GM23338 (cell line): ENCODE measurements at regions not wholly inside any gene's neighbourhood (a gene's known extent, or its start where the extent isn't known, plus 50 kb on each side); places are given as distances from the start of the nearest gene placed in this dataset.

ENCODE experiments used
- ATAC-seq: fragments of 200-7000 bp; cut with Tn5 transposase; 3 replicates; pipeline ENCODE4 v1.9.1; 2020
- DNase-seq: peaks from one replicate; pipeline ENCODE4 v3.0.0-alpha.2; 2015; ENCODE audit warnings: low spot score
- H2AFZ ChIP-seq: fragments of 200-600 bp; sonication (generic); 2 replicates; pipeline ENCODE4 v1.8.0; 2016; ENCODE audit warnings: antibody characterized with exemption, mild to moderate bottlenecking, moderate library complexity
- H3F3A ChIP-seq: fragments of 200-600 bp; sonication (generic); replicated peaks from 2 replicates; pipeline ENCODE4 v1.8.0; 2017; ENCODE audit warnings: antibody characterized with exemption, mixed run types, low read depth
- H3K27ac ChIP-seq: fragments of 200-600 bp; sonication (generic); 2 replicates; pipeline ENCODE4 v1.6.1; 2016; ENCODE audit warnings: low read depth
- H3K27me3 ChIP-seq: fragments of 200-600 bp; sonication (generic); 2 replicates; pipeline ENCODE4 v1.8.0; 2016; ENCODE audit warnings: mild to moderate bottlenecking, mixed run types, moderate library complexity; ENCODE audit not compliant: insufficient read depth
- H3K36me3 ChIP-seq: fragments of 200-600 bp; sonication (generic); 2 replicates; pipeline ENCODE4 v1.8.0; 2016; ENCODE audit warnings: mild to moderate bottlenecking; ENCODE audit not compliant: insufficient read depth
- H3K4me1 ChIP-seq: fragments of 200-600 bp; sonication (generic); 2 replicates; pipeline ENCODE4 v1.8.0; 2016; ENCODE audit warnings: mild to moderate bottlenecking, moderate library complexity; ENCODE audit not compliant: insufficient read depth
- H3K4me2 ChIP-seq: fragments of 200-600 bp; sonication (generic); 2 replicates; pipeline ENCODE4 v1.7.1; 2017; ENCODE audit warnings: mixed run types
- H3K4me3 ChIP-seq: fragments of 200-600 bp; sonication (generic); 2 replicates; pipeline ENCODE4 v1.6.1; 2016; ENCODE audit warnings: mixed run types
- H3K79me2 ChIP-seq: fragments of 200-600 bp; sonication (generic); replicated peaks from 2 replicates; pipeline ENCODE4 v1.8.0; 2017; ENCODE audit warnings: mild to moderate bottlenecking; ENCODE audit not compliant: insufficient read depth
- H3K9me2 ChIP-seq: fragments of 200-600 bp; sonication (generic); 2 replicates; pipeline ENCODE4 v1.8.0; 2017; ENCODE audit not compliant: insufficient read depth
- H4K20me1 ChIP-seq: fragments of 200-600 bp; sonication (generic); replicated peaks from 2 replicates; pipeline ENCODE4 v1.8.0; 2017; ENCODE audit warnings: mild to moderate bottlenecking; ENCODE audit not compliant: insufficient read depth
- H3K27ac Mint-ChIP-seq: 2 replicates; pipeline ENCODE4 v1.8.0; 2020; ENCODE audit warnings: inconsistent platforms, mild to moderate bottlenecking, moderate library complexity, mixed read lengths
- H3K27me3 Mint-ChIP-seq: 3 replicates; pipeline ENCODE4 v1.8.0; 2022; ENCODE audit warnings: low read depth, mild to moderate bottlenecking, moderate library complexity, mixed read lengths, inconsistent platforms; ENCODE audit not compliant: insufficient read depth, poor library complexity
- H3K36me3 Mint-ChIP-seq: 3 replicates; pipeline ENCODE4 v1.8.0; 2021; ENCODE audit warnings: low read depth, mild to moderate bottlenecking, inconsistent platforms, moderate library complexity, mixed read lengths
- H3K4me1 Mint-ChIP-seq: 3 replicates; pipeline ENCODE4 v1.8.0; 2020; ENCODE audit warnings: mild to moderate bottlenecking, inconsistent platforms, mixed read lengths
- H3K4me3 Mint-ChIP-seq: 3 replicates; pipeline ENCODE4 v1.8.0; 2021; ENCODE audit warnings: moderate library complexity, mild to moderate bottlenecking, inconsistent platforms, mixed read lengths
- H3K9me3 Mint-ChIP-seq: 3 replicates; pipeline ENCODE4 v1.8.0; 2020; ENCODE audit warnings: moderate library complexity, mild to moderate bottlenecking, inconsistent platforms, mixed read lengths
- EZH2phosphoT487 ChIP-seq: fragments of 200-600 bp; sonication (generic); IDR thresholded peaks from one replicate; pipeline ENCODE4 v1.8.1; 2018; ENCODE audit warnings: antibody characterized with exemption; ENCODE audit not compliant: unreplicated experiment
- NANOG ChIP-seq: IDR thresholded peaks from 2 replicates; pipeline ENCODE4 v1.6.1; 2016; ENCODE audit warnings: antibody characterized with exemption, borderline replicate concordance
- POLR2AphosphoS5 ChIP-seq: IDR thresholded peaks from 2 replicates; pipeline ENCODE4 v1.6.1; 2016; ENCODE audit warnings: antibody characterized with exemption, low read depth
- TF ChIP-seq, protein P1 (sequence below), 2 experiments: fragments of 200-600 bp in 1 of 2; sonication (generic) in 1 of 2; conservative IDR thresholded peaks; 2 replicates each; pipeline versions ENCODE4 v1.5.1 to v1.6.1; 2016 to 2017; ENCODE audit warnings: antibody characterized with exemption in 2 of 2, low read depth in 2 of 2, mild to moderate bottlenecking in 2 of 2, moderate library complexity in 1 of 2
- TF ChIP-seq, protein P2 (sequence below): fragments of 250-450 bp; sonication (Bioruptor Pico); IDR thresholded peaks from 2 replicates; pipeline ENCODE4 v1.5.0; 2020; ENCODE audit warnings: mild to moderate bottlenecking, moderate library complexity

- TF ChIP-seq, protein P1, sequence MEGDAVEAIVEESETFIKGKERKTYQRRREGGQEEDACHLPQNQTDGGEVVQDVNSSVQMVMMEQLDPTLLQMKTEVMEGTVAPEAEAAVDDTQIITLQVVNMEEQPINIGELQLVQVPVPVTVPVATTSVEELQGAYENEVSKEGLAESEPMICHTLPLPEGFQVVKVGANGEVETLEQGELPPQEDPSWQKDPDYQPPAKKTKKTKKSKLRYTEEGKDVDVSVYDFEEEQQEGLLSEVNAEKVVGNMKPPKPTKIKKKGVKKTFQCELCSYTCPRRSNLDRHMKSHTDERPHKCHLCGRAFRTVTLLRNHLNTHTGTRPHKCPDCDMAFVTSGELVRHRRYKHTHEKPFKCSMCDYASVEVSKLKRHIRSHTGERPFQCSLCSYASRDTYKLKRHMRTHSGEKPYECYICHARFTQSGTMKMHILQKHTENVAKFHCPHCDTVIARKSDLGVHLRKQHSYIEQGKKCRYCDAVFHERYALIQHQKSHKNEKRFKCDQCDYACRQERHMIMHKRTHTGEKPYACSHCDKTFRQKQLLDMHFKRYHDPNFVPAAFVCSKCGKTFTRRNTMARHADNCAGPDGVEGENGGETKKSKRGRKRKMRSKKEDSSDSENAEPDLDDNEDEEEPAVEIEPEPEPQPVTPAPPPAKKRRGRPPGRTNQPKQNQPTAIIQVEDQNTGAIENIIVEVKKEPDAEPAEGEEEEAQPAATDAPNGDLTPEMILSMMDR (conservative IDR thresholded peaks at IDR 0.05; ENCODE audit: low read depth in 2 of 2) = no peak
- TF ChIP-seq EZH2phosphoT487 = no peak
- no peak for TF ChIP-seq NANOG
Observed at GRCh38 chr18:67381608-67382150, 134.8 kb downstream of the DSEL start (continued).

GRCh38 chr18:67380867-67381266 is 135.7 kb downstream of the DSEL start:
- H3K9me3 Mint-ChIP-seq = no peaks in the 10 kb centered on the region
- Histone ChIP-seq H4K20me1 (no peaks in the 10 kb centered on the region), H3K36me3 (no peaks in the 10 kb centered on the region), H3K27ac (no peak overlapping the region), H3K4me1 (no peaks in the 10 kb centered on the region), H3K79me2 (no peaks in the 10 kb centered on the region), H3K27me3 (no peaks in the 10 kb centered on the region), H3K9me2 (no peaks in the 10 kb centered on the region), H3K4me3 (no peak overlapping the region), H3F3A (no peaks in the 10 kb centered on the region), H3K4me2 (no peak overlapping the region), H2AFZ (no peak overlapping the region)
- H3K27ac Mint-ChIP-seq = no peak overlapping the region
- DNase-seq (no peak), ATAC-seq (peak; percentile 56)
- TF ChIP-seq, protein P2, sequence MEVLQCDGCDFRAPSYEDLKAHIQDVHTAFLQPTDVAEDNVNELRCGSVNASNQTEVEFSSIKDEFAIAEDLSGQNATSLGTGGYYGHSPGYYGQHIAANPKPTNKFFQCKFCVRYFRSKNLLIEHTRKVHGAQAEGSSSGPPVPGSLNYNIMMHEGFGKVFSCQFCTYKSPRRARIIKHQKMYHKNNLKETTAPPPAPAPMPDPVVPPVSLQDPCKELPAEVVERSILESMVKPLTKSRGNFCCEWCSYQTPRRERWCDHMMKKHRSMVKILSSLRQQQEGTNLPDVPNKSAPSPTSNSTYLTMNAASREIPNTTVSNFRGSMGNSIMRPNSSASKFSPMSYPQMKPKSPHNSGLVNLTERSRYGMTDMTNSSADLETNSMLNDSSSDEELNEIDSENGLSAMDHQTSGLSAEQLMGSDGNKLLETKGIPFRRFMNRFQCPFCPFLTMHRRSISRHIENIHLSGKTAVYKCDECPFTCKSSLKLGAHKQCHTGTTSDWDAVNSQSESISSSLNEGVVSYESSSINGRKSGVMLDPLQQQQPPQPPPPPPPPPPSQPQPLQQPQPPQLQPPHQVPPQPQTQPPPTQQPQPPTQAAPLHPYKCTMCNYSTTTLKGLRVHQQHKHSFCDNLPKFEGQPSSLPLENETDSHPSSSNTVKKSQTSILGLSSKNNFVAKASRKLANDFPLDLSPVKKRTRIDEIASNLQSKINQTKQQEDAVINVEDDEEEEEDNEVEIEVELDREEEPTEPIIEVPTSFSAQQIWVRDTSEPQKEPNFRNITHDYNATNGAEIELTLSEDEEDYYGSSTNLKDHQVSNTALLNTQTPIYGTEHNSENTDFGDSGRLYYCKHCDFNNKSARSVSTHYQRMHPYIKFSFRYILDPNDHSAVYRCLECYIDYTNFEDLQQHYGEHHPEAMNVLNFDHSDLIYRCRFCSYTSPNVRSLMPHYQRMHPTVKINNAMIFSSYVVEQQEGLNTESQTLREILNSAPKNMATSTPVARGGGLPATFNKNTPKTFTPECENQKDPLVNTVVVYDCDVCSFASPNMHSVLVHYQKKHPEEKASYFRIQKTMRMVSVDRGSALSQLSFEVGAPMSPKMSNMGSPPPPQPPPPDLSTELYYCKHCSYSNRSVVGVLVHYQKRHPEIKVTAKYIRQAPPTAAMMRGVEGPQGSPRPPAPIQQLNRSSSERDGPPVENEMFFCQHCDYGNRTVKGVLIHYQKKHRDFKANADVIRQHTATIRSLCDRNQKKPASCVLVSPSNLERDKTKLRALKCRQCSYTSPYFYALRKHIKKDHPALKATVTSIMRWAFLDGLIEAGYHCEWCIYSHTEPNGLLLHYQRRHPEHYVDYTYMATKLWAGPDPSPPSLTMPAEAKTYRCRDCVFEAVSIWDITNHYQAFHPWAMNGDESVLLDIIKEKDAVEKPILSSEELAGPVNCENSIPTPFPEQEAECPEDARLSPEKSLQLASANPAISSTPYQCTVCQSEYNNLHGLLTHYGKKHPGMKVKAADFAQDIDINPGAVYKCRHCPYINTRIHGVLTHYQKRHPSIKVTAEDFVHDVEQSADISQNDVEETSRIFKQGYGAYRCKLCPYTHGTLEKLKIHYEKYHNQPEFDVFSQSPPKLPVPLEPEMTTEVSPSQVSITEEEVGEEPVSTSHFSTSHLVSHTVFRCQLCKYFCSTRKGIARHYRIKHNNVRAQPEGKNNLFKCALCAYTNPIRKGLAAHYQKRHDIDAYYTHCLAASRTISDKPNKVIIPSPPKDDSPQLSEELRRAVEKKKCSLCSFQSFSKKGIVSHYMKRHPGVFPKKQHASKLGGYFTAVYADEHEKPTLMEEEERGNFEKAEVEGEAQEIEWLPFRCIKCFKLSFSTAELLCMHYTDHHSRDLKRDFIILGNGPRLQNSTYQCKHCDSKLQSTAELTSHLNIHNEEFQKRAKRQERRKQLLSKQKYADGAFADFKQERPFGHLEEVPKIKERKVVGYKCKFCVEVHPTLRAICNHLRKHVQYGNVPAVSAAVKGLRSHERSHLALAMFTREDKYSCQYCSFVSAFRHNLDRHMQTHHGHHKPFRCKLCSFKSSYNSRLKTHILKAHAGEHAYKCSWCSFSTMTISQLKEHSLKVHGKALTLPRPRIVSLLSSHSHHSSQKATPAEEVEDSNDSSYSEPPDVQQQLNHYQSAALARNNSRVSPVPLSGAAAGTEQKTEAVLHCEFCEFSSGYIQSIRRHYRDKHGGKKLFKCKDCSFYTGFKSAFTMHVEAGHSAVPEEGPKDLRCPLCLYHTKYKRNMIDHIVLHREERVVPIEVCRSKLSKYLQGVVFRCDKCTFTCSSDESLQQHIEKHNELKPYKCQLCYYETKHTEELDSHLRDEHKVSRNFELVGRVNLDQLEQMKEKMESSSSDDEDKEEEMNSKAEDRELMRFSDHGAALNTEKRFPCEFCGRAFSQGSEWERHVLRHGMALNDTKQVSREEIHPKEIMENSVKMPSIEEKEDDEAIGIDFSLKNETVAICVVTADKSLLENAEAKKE (CRISPR knock-in tag) = no peak
- TF ChIP-seq POLR2AphosphoS5 = no peak
- TF ChIP-seq, protein P1 (conservative IDR thresholded peaks at IDR 0.05; ENCODE audit: low read depth in 2 of 2) = peak in 1 of 2 experiments; percentile 45; a peak in 2 of 4 replicates
- no peaks in the 10 kb centered on the region for H3K4me1 Mint-ChIP-seq
- no peaks in the 10 kb centered on the region for H3K27me3 Mint-ChIP-seq
- no peaks in the 10 kb centered on the region for H3K36me3 Mint-ChIP-seq
- no peak overlapping the region for H3K4me3 Mint-ChIP-seq
